ENCODE measurements at regions not wholly inside any gene's neighbourhood (a gene's known extent, or its start where the extent isn't known, plus 50 kb on each side); places are given as distances from the start of the nearest gene placed in this dataset.
"Not testable (repeated sequence)": the region's sequence is repeated elsewhere in the genome, so short reads cannot be mapped to it uniquely, and the experiment has no call there.

DNA sequence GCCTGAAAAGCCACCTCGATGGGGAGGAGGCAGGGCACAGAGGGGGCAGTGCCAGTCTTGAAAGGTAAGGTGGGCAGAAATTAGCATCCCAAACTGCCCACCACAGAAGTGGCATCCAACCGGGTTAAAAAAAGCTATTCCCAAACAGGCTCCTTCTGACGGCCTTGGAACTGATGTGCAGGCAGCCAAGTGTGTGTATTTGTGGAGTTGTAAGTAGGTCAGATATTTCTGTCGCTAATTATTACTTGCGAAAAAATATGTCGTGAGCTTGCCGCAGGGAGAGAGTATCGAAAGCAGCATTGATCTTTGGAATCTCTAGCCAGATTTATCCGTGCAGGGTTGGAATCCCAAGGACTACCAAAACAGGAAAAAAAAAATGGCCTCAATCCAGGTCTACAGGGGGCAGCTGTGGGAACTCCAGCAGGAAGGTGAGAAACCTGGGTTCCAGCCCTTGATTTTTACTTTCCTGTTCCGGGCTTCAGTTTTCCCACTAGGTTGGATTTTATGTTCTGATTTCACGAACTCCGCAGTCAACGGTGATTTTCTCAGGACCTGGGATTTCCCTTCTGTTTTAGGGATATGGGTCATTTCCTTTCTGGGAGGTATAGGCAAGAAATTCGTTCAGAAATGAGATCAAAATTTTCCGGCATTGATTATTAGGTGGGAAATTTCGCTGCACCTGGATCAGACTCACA lies 200.8 kb downstream of the RGS3 start:
- no peak for DNase-seq

DNA sequence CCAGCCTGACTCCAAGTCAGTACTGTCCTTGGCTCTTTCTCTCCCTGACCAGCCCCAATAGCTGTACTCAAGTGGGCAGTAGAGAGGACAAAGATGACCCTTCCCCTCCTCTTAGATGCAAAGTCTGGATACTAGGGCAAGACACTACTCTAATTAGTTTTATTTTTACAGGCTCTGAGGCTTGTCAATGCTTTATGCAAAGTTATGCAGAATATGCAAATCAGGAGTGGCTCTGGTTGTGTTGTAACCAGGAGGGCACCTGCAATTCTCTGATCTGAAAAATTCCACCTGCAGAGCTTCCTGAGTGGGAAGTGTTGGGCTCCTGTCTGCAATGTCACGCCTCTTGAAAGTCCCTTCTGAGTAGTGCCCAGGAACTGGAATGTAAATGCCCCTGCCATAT lies 201.5 kb downstream of the RGS3 start:
- no peak for DNase-seq

DNA sequence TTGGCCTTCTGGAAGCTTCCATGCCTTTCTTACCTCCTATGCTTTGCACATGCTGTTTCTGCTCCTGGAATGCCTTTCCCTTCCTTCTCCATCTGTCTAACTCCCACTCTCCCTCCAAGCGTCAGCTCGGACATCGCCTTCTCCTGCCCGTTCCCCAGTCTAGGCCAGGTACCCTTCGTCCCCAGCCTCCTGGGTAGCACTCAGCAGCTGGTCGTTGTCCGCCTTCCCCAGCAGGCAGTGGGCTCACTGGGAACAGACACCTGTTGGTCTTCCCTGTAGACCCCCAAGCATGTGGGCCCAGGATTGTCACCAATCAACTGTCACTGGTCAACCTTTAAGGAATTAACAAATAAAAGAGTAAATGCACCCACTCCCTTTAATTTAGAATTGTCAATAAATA lies 202.2 kb downstream of the RGS3 start:
- DNase-seq: no peak

DNA sequence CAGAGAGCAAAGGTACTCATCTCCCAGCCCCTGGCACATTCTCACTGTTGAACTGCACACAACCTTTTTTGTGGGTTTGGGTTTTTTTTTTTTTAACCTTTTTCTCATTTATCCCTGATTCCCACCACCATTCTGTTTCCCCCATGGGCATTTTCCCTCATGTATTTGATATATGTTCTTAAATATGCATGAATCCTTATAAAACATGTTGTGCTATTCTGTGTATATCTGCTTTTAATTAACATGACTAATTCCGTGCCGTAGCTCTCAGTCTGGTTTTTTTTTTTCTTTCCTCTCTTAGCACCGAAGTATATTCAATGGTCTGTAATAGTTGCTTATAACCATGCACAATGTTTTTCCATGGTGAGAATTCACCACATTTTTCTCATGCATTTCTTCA lies 204.5 kb downstream of the RGS3 start:
- DNase-seq: no peak

DNA sequence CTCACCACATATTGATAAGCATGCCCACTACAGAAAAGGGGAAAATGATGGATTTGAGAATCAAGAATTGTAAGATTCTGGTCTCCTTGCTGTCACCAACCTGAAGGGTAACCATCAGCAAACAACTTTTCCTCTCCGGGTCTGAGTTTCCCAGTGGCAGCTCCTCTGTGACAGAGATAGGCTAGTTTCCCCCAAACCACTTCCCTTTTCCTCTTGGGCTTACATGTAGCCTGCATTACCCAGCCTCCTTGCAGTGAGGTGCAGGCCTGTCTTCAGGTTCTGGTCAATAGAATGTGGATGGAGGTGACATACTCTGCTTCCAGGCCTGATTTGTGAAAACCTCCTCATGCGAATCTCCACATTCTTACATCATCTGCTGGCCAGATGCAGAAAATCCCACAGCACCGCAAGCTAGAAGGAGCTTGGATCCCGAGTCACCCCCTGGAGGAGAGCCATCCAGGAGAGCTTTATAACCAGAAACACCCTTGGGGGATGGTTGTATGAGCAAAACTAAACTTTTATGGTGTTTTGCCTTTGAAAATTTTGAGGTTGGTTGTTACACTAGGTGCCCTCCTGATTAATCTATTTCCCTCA lies 206.1 kb downstream of the RGS3 start:
- no peak for DNase-seq

DNA sequence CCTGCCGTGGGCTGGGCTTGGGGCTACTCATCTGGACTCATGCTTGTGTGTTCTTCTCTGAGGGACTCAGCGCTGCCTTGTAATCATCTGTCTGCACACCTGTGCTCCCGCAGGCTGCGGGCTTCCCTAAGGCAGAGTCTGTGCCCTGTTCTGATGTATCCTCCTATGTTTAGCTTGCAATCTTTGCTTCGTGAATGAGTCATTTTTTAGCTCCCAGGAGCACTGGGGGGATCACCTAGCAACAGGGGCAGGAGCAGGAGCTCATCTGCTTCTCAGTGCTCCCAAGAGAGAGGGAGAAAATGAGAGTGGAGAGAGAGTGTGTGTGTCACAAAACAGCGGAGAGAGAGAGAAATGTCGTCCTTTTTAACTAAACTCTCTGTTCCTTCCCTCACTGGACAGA lies 202.4 kb upstream of the ZNF618 start:
- no peak for DNase-seq

- DNase-seq: no peak
These were observed 201.7 kb upstream of the ZNF618 start for GRCh38 chr9:113674436-113674835.

- DNase-seq: peak in 2 of 58 donors; percentile 5 to 7
These were observed 200.6 kb upstream of the ZNF618 start for GRCh38 chr9:113675475-113675941.

- no peak for DNase-seq
These were observed 199.1 kb upstream of the ZNF618 start for GRCh38 chr9:113677057-113677456.

DNA sequence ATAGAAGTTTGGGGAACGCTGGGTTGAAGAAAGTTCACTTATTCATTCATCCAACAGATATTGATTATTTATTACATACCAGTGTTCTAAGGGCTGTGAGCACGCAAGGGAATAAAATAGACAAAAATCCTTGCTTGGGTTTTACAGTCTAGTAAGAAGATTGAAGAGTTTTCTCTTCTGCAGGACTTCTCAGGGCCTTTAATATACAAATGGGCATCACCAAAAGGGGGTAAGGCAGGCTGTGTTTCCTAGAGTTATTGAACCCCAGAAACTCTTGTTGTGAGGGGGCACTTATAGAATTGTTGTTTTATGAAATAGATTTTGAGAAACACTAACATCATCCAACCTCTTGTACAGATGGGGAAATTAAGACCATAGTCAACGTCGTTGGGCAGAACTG lies 198.5 kb upstream of the ZNF618 start:
- no peak for DNase-seq

- DNase-seq: no peak
These were observed 197.8 kb upstream of the ZNF618 start for GRCh38 chr9:113678119-113678858.

DNA sequence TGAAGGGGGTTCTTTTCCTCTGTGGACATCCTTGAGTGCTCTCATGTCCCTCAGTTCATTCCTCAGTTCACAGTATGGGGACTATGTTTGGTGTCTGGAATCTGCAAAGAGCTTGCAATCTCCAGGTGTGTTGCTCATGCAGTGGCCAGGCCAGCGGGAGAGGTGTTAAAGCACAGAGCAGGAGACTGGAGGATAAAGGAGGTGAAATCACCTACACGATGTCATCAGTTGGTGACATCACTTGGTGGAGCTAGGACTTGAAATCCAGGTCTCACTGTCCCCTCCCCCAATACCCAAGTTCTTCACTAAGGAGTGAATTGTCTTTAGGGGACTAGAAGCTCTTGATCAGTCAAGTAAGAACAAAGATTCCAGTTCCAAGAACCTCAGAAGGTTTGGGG lies 197.3 kb upstream of the ZNF618 start:
- DNase-seq: no peak

DNA sequence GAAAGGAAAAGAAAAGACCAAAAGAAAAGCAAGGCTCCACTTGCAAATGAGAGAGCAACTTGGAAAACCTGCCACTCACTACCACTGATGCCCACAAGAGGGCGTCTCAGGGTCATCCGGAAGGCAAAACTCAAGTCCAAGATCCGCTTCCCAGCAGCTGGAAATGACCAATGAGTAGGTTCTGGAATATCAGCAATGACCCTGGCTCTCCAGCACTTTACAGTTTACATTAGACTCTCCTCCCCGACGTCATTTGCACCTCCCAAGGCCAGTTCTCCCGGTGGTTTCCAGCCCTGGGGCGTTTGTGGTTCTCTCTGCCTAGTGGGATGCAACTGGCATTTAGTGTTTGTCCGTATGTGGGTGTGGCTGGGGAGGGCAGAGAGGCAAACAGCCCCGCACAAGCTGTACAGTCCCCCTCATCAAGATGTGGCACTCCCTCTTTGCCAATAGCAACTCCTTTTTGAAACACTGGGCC lies 193.8 kb upstream of the ZNF618 start:
- DNase-seq: peak in 52 of 58 donors; percentile 2 to 79 (median 33)

GRCh38 chr9:113685636-113686035 lies 190.5 kb upstream of the ZNF618 start:
- DNase-seq: not testable (repeated sequence)

DNA sequence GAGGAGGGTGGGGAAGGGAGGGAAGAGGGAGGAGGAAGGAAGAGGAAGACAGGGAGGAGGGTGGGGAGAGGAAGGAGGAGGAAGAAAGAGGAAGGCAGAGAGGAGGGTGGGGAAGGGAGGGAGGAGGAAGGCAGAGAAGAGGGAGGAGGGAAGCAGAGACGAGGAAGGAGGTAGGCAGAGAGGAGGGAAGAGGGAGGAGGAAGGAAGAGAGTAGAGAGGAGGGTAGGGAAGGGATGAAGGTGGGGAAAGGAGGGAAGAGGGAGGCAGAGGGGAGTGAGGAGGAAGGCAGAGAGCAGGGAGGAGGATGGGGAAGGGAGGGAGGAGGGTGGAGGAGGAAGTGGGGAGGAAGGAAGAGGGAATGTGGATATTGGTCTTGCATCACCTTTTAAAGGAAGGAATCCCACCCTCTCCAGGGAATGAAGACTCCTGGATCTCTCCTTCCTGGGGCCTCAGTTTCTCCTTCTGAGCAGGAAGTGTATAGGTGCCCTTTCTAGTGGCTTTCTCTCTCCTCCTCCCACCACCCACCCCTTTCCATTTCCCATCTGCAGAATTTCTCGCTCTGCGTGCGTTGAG lies 188.9 kb upstream of the ZNF618 start:
- no peak for DNase-seq

- DNase-seq: peak in 1 of 58 donors; percentile 15
These were observed 188.3 kb upstream of the ZNF618 start for GRCh38 chr9:113687680-113688371.

- DNase-seq: no peak
These were observed 185.9 kb upstream of the ZNF618 start for GRCh38 chr9:113690055-113690740.

GRCh38 chr9:113692256-113692655 lies 183.9 kb upstream of the ZNF618 start:
- DNase-seq: no peak

DNA sequence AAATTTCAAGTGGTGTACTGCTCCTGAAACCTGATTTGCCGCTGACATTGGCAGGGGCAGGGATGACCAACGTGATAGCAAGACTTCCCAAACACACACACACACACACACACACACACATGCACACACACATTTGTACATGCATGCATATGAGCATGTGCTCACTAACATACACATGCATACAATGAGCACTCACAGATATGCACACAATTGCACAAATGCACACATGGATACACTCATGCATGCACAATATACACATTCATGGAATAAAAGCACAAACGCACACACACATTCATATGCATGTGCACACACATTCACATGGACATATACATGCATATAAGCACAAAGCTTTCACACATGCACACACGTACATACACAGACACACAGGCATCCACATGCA lies 181.2 kb upstream of the ZNF618 start:
- DNase-seq: no peak

DNA sequence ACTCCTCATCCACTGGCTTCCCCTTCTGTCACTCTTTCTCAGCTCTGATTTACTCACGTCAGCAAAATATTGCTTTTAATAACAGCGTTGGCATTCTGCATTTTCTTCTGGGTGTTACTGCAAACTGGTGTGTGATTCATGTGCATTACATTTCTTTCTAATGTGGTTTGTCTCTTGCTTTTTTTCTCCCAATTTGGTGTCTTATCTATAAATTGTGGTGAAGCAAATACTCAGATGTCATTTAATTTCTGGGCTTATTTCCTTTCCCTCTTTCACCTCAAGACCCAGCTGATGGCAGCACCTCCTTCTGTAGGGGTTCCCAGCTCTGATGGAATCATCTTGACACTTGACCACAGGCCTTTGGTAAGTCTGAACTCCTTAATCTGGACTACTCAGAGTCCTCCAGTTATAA lies 180.7 kb upstream of the ZNF618 start:
- DNase-seq: no peak

DNA sequence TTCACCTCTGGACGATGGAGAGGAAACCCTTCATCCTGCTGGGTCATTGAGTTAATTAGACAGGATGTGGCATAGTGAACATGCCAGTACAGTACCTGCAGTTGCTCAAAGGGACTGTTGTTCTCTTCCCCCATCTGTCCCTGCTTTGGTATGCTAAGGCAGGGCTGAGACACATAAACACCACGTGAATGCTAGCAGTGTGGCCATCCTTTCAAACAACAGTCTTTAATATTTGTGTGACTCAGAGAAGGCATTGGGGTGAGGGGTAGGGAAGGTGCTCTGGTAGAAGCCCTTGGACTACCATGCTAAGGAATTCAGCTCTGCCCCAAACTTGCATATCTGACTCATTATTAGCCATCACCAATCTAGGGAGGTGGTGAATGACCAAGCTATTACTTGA lies 180.2 kb upstream of the ZNF618 start:
- DNase-seq: no peak

Measured in anterior cingulate cortex (tissue), 58 donors.